ENCODE measurements at regions not wholly inside any gene's neighbourhood (a gene's known extent, or its start where the extent isn't known, plus 50 kb on each side); places are given as distances from the start of the nearest gene placed in this dataset.
A peak's percentile ranks its signal among the peaks of the same experiment; 100 is the strongest.

DNA sequence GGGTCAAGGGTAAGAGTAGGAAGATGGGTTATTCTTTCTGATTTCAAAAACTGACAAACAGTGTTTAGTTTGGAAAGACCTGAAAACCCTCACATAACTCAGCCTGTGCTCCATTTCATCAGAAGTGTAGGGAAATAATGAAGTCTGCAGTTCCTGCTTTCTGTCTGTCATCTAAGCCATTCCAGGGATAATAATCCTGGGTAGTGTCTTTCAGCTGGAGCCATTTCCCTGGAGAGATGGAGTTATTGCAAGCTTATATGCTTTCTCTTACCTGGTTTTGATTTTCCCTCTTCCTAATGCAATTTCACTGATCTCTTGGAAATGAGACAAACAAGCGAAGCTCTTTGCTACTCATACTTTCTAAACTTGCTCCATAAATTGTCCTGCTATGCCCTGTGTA, 824.8 kb upstream of the LCORL start:
- BruUV-seq (replicated peaks), result no TSS peak
- Histone ChIP-seq H3K4me1 (ENCODE audit: insufficient read depth, low read length, poor library complexity, severe bottlenecking) (no peaks in the 10 kb centered on the region), H3K36me3 (ENCODE audit: insufficient read depth, low read length, poor library complexity, severe bottlenecking) (no peaks in the 10 kb centered on the region), H3K4me3 (ENCODE audit: low read depth, low read length, poor library complexity, severe bottlenecking) (no peak overlapping the region), H3K9me3 (ENCODE audit: low read depth, low read length, poor library complexity, severe bottlenecking) (no peaks in the 10 kb centered on the region), H3K27me3 (replicated peaks; ENCODE audit: insufficient read depth, low read depth, low read length, poor library complexity) (no peaks in the 10 kb centered on the region), H3K27ac (ENCODE audit: low read depth, low read length, poor library complexity, severe bottlenecking) (no peak overlapping the region)
- CTCF ChIA-PET, result no interaction called here
- intact Hi-C loops (cut with micrococcal nuclease; ENCODE audit: unreplicated experiment), result no loop called here
- POLR2A ChIA-PET (ENCODE audit: low non-redundant PET), result interaction anchor here (0.5 kb wide), 1 partner anchor 22 kb away, joined by 3 read pairs; no protein-coding TSS in a partner anchor
- TF ChIP-seq EZH2 (IDR thresholded peaks at IDR 0.05; ENCODE audit: borderline replicate concordance, low read depth, low read length, poor library complexity, severe bottlenecking), result no peak
- TF ChIP-seq, protein P1, sequence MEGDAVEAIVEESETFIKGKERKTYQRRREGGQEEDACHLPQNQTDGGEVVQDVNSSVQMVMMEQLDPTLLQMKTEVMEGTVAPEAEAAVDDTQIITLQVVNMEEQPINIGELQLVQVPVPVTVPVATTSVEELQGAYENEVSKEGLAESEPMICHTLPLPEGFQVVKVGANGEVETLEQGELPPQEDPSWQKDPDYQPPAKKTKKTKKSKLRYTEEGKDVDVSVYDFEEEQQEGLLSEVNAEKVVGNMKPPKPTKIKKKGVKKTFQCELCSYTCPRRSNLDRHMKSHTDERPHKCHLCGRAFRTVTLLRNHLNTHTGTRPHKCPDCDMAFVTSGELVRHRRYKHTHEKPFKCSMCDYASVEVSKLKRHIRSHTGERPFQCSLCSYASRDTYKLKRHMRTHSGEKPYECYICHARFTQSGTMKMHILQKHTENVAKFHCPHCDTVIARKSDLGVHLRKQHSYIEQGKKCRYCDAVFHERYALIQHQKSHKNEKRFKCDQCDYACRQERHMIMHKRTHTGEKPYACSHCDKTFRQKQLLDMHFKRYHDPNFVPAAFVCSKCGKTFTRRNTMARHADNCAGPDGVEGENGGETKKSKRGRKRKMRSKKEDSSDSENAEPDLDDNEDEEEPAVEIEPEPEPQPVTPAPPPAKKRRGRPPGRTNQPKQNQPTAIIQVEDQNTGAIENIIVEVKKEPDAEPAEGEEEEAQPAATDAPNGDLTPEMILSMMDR (conservative IDR thresholded peaks at IDR 0.05; ENCODE audit: low read depth, low read length), result no peak
- no peak for DNase-seq (ENCODE audit: low spot score)

DNA sequence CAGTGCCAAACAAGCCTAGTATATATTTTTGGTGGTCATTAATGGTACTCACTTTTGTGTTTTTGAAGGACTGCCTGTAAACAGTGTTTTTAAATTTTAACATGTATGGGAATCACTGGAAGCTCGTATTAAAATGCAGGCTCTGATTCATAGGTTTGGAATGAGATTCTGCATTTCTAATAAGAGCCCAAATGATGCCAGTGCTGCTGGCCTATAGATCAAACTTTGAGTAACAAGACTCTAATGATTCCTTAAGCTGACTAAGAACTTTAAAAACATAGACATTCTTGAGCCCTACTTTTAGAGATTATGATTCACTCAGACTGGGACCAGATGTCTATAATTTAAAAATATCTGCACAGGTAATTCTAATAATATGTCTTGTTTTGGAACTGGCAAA, 823.2 kb upstream of the LCORL start:
- no peaks in the 10 kb centered on the region for H3K36me3 ChIP-seq (ENCODE audit: insufficient read depth, low read length, poor library complexity, severe bottlenecking)
- DNase-seq (ENCODE audit: low spot score), result peak; percentile 6
- TF ChIP-seq, protein P1 (conservative IDR thresholded peaks at IDR 0.05; ENCODE audit: low read depth, low read length), result no peak
- no peak for TF ChIP-seq EZH2 (IDR thresholded peaks at IDR 0.05; ENCODE audit: borderline replicate concordance, low read depth, low read length, poor library complexity, severe bottlenecking)
- no peak overlapping the region for H3K27ac ChIP-seq (ENCODE audit: low read depth, low read length, poor library complexity, severe bottlenecking)
- BruUV-seq (replicated peaks), result no TSS peak
- ChIA-PET CTCF (no interaction called here), POLR2A (ENCODE audit: low non-redundant PET) (no interaction called here)
- no peak overlapping the region for H3K4me3 ChIP-seq (ENCODE audit: low read depth, low read length, poor library complexity, severe bottlenecking)
- no peaks in the 10 kb centered on the region for H3K27me3 ChIP-seq (replicated peaks; ENCODE audit: insufficient read depth, low read depth, low read length, poor library complexity)
- no peaks in the 10 kb centered on the region for H3K9me3 ChIP-seq (ENCODE audit: low read depth, low read length, poor library complexity, severe bottlenecking)
- H3K4me1 ChIP-seq (ENCODE audit: insufficient read depth, low read length, poor library complexity, severe bottlenecking), result no peaks in the 10 kb centered on the region
- intact Hi-C loops (cut with micrococcal nuclease; ENCODE audit: unreplicated experiment), result no loop called here

- Histone ChIP-seq H3K4me1 (ENCODE audit: insufficient read depth, low read length, poor library complexity, severe bottlenecking) (no peaks in the 10 kb centered on the region), H3K27ac (ENCODE audit: low read depth, low read length, poor library complexity, severe bottlenecking) (no peak overlapping the region), H3K9me3 (ENCODE audit: low read depth, low read length, poor library complexity, severe bottlenecking) (no peaks in the 10 kb centered on the region), H3K27me3 (replicated peaks; ENCODE audit: insufficient read depth, low read depth, low read length, poor library complexity) (no peaks in the 10 kb centered on the region), H3K36me3 (ENCODE audit: insufficient read depth, low read length, poor library complexity, severe bottlenecking) (no peaks in the 10 kb centered on the region), H3K4me3 (ENCODE audit: low read depth, low read length, poor library complexity, severe bottlenecking) (no peak overlapping the region)
- DNase-seq (ENCODE audit: low spot score), result no peak
- BruUV-seq (replicated peaks), result no TSS peak
- TF ChIP-seq, protein P1 (conservative IDR thresholded peaks at IDR 0.05; ENCODE audit: low read depth, low read length), result no peak
- TF ChIP-seq EZH2 (IDR thresholded peaks at IDR 0.05; ENCODE audit: borderline replicate concordance, low read depth, low read length, poor library complexity, severe bottlenecking), result no peak
- ChIA-PET POLR2A (ENCODE audit: low non-redundant PET) (no interaction called here), CTCF (no interaction called here)
- intact Hi-C loops (cut with micrococcal nuclease; ENCODE audit: unreplicated experiment), result no loop called here
Measured at GRCh38 chr4:18842431-18842830, 820.9 kb upstream of the LCORL start.
